ENCODE measurements at regions not wholly inside any gene's neighbourhood (a gene's known extent, or its start where the extent isn't known, plus 50 kb on each side); places are given as distances from the start of the nearest gene placed in this dataset.

DNA sequence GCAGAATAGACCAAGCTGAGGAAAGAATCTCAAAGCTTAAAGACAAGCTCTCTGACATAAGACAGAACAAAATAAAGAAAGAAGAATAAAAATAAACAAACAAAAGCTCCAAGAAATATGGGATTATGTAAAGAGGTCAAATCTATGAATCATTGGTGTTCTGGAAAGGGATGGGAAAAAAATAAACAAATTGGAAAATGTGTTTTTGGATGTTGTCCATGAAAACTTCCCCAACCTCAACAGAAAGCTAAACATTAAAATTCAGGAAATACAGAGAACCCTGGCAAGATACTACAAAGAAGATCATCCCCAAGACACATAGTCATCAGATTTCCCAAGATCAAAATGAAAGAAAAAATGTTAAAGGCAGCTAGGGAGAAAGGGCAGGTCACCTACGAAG lies 662.0 kb upstream of the CDH18 start:
- no peaks in the 10 kb centered on the region for H3K4me1 ChIP-seq
- 50 to 55% methylated on average over 1 of the region's 1 CpG for WGBS, 2 donors (ENCODE audit: low coverage in 1 of 2)
- H3K27me3 ChIP-seq, result no peaks in the 10 kb centered on the region
- ATAC-seq, result no peak
- H3K4me3 ChIP-seq, result no peak overlapping the region
- TF ChIP-seq EP300 (IDR thresholded peaks at IDR 0.05), result no peak
- no peak for TF ChIP-seq POLR2AphosphoS5 (IDR thresholded peaks at IDR 0.05)
- no peak for TF ChIP-seq CTCF (IDR thresholded peaks at IDR 0.05)
- TF ChIP-seq POLR2A (IDR thresholded peaks at IDR 0.05), result no peak
- H3K27ac ChIP-seq, result no peak overlapping the region
- H3K36me3 ChIP-seq, result no peaks in the 10 kb centered on the region
- peaks cover 0 to 3% (median 0%) of the 10 kb centered on the region in 3 donors for H3K9me3 ChIP-seq

DNA sequence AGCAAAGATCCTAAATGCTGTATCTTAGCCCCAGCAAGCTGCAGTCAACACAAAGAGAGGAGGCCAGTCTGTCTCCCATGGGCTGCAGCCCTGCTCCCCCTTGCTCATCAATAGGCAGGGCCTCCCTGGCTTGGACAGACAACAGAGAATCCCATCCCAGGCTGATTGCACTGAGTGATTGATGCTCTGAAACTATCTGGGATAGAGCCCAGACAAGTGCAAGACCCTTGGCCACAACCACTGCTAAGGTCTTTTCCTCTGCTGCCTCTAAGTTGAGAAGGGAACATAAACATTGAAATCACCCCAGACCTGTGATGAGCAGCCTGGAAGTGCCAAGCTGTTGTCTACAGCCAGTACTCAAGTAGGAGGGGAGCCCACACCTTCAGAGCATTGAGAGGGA lies 661.0 kb upstream of the CDH18 start:
- Histone ChIP-seq H3K27ac (no peak overlapping the region), H3K27me3 (no peaks in the 10 kb centered on the region), H3K9me3 (peaks cover 0 to 3% (median 0%) of the 10 kb centered on the region in 3 donors), H3K36me3 (no peaks in the 10 kb centered on the region), H3K4me1 (no peaks in the 10 kb centered on the region), H3K4me3 (no peak overlapping the region)
- TF ChIP-seq POLR2AphosphoS5 (IDR thresholded peaks at IDR 0.05) (no peak), POLR2A (IDR thresholded peaks at IDR 0.05) (no peak), CTCF (IDR thresholded peaks at IDR 0.05) (no peak), EP300 (IDR thresholded peaks at IDR 0.05) (no peak)
- no peak for ATAC-seq

- Histone ChIP-seq H3K9me3 (no peaks in the 10 kb centered on the region), H3K27ac (no peak overlapping the region), H3K27me3 (no peaks in the 10 kb centered on the region), H3K4me3 (no peak overlapping the region), H3K4me1 (no peaks in the 10 kb centered on the region), H3K36me3 (no peaks in the 10 kb centered on the region)
- 29 to 33% methylated on average over 1 of the region's 1 CpG for WGBS, 2 donors (ENCODE audit: low coverage in 1 of 2)
- TF ChIP-seq POLR2AphosphoS5 (IDR thresholded peaks at IDR 0.05), result no peak
- no peak for TF ChIP-seq POLR2A (IDR thresholded peaks at IDR 0.05)
- no peak for TF ChIP-seq CTCF (IDR thresholded peaks at IDR 0.05)
- TF ChIP-seq EP300 (IDR thresholded peaks at IDR 0.05), result no peak
- ATAC-seq, result no peak
Measured at GRCh38 chr5:20636686-20637085, 648.7 kb upstream of the CDH18 start.

GRCh38 chr5:20619591-20619990 lies 631.6 kb upstream of the CDH18 start:
- ATAC-seq, result no peak
- TF ChIP-seq POLR2AphosphoS5 (IDR thresholded peaks at IDR 0.05) (no peak), EP300 (IDR thresholded peaks at IDR 0.05) (no peak), CTCF (IDR thresholded peaks at IDR 0.05) (no peak), POLR2A (IDR thresholded peaks at IDR 0.05) (no peak)
- Histone ChIP-seq H3K27me3 (no peaks in the 10 kb centered on the region), H3K27ac (no peak overlapping the region), H3K4me1 (no peaks in the 10 kb centered on the region), H3K9me3 (no peaks in the 10 kb centered on the region), H3K36me3 (no peaks in the 10 kb centered on the region), H3K4me3 (no peak overlapping the region)
- 70 to 76% methylated on average over 3 of the region's 3 CpGs for WGBS, 2 donors (ENCODE audit: low coverage in 1 of 2)

DNA sequence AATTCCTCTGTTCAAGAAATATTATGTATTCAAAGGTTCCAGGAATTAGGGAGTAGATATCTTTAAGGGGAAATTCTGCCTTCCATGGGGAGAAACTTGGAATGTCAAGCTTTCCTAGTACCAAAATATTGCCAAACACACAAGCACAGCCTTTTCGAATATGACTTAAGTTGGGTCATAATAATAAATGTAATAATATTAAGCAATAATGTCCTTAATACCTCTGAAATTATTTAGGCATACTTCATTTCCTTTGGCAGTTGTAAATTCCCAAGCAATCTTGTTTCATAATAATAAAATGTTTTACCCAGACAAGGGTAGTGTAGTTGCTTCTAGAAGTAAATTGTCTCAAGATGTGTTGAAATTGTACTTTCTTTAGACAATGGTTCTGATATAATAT lies 630.3 kb upstream of the CDH18 start:
- Histone ChIP-seq H3K4me1 (no peaks in the 10 kb centered on the region), H3K27ac (no peak overlapping the region), H3K27me3 (no peaks in the 10 kb centered on the region), H3K36me3 (no peaks in the 10 kb centered on the region), H3K4me3 (no peak overlapping the region), H3K9me3 (no peaks in the 10 kb centered on the region)
- peak; percentile 85 for ATAC-seq
- 44% methylated on average over 1 of the region's 1 CpG for WGBS, 2 donors (ENCODE audit: low coverage in 1 of 2)
- TF ChIP-seq POLR2AphosphoS5 (IDR thresholded peaks at IDR 0.05), result no peak
- TF ChIP-seq CTCF (IDR thresholded peaks at IDR 0.05), result no peak
- no peak for TF ChIP-seq EP300 (IDR thresholded peaks at IDR 0.05)
- no peak for TF ChIP-seq POLR2A (IDR thresholded peaks at IDR 0.05)
